Endothelial cell (in vitro differentiated cells): ENCODE measurements at regions not wholly inside any gene's neighbourhood (a gene's known extent, or its start where the extent isn't known, plus 50 kb on each side); places are given as distances from the start of the nearest gene placed in this dataset.

ENCODE experiments used
- DNase-seq: peaks from one replicate; pipeline ENCODE4 v3.0.0; 2021; ENCODE audit warnings: low spot score
- H3K27ac Mint-ChIP-seq: one replicate; pipeline ENCODE4 v1.8.0; 2021; ENCODE audit warnings: mixed read lengths, inconsistent platforms; ENCODE audit not compliant: unreplicated experiment
- H3K27me3 Mint-ChIP-seq: one replicate; pipeline ENCODE4 v1.8.0; 2021; ENCODE audit warnings: mild to moderate bottlenecking, moderate library complexity, mixed read lengths, inconsistent platforms; ENCODE audit not compliant: unreplicated experiment
- H3K36me3 Mint-ChIP-seq: one replicate; pipeline ENCODE4 v1.8.0; 2021; ENCODE audit warnings: mild to moderate bottlenecking, low read depth, mixed read lengths, inconsistent platforms; ENCODE audit not compliant: unreplicated experiment
- H3K4me1 Mint-ChIP-seq: one replicate; pipeline ENCODE4 v1.8.0; 2021; ENCODE audit warnings: mild to moderate bottlenecking, mixed read lengths, inconsistent platforms; ENCODE audit not compliant: unreplicated experiment
- H3K4me3 Mint-ChIP-seq: one replicate; pipeline ENCODE4 v1.8.0; 2021; ENCODE audit warnings: mild to moderate bottlenecking, mixed read lengths, inconsistent platforms; ENCODE audit not compliant: unreplicated experiment
- H3K9me3 Mint-ChIP-seq: one replicate; pipeline ENCODE4 v1.8.0; 2021; ENCODE audit warnings: mixed read lengths, inconsistent platforms; ENCODE audit not compliant: unreplicated experiment
- TF ChIP-seq, protein P1 (sequence below): fragments of 200-600 bp; sonication (generic); IDR thresholded peaks from one replicate; pipeline ENCODE4 v1.5.0; 2021; ENCODE audit warnings: antibody characterized with exemption; ENCODE audit not compliant: unreplicated experiment

DNA sequence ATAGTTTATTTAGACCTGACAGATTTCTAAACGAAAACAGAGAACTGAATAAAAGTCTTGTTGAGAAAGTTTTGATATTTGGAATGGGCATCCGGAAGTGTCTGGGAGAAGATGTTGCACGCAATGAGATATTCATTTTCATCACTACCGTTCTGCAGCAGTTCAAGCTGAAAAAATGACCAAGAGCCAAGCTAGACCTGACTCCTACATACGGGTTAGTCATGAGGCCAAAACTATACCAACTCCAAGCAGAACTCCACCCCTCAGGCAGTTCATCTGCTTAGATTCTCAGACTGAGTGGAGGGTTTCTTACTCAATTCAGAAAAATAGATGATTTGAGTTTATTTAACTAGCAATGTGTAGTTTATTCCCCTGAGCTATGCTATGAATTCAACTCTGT, 95.4 kb upstream of the ANXA1 start:
- DNase-seq, result no peak
- H3K27ac Mint-ChIP-seq, result no peak overlapping the region
- TF ChIP-seq, protein P1, sequence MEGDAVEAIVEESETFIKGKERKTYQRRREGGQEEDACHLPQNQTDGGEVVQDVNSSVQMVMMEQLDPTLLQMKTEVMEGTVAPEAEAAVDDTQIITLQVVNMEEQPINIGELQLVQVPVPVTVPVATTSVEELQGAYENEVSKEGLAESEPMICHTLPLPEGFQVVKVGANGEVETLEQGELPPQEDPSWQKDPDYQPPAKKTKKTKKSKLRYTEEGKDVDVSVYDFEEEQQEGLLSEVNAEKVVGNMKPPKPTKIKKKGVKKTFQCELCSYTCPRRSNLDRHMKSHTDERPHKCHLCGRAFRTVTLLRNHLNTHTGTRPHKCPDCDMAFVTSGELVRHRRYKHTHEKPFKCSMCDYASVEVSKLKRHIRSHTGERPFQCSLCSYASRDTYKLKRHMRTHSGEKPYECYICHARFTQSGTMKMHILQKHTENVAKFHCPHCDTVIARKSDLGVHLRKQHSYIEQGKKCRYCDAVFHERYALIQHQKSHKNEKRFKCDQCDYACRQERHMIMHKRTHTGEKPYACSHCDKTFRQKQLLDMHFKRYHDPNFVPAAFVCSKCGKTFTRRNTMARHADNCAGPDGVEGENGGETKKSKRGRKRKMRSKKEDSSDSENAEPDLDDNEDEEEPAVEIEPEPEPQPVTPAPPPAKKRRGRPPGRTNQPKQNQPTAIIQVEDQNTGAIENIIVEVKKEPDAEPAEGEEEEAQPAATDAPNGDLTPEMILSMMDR, result no peak
- H3K27me3 Mint-ChIP-seq, result peaks cover 1% of the 10 kb centered on the region
- no peak overlapping the region for H3K4me3 Mint-ChIP-seq
- no peaks in the 10 kb centered on the region for H3K4me1 Mint-ChIP-seq
- H3K36me3 Mint-ChIP-seq, result no peaks in the 10 kb centered on the region
- no peaks in the 10 kb centered on the region for H3K9me3 Mint-ChIP-seq

GRCh38 chr9:73054091-73054490, 97.6 kb upstream of the ANXA1 start:
- Mint-ChIP-seq H3K27ac (no peak overlapping the region), H3K4me3 (no peak overlapping the region), H3K36me3 (no peaks in the 10 kb centered on the region), H3K4me1 (no peaks in the 10 kb centered on the region), H3K27me3 (peaks cover 1% of the 10 kb centered on the region), H3K9me3 (no peaks in the 10 kb centered on the region)
- TF ChIP-seq, protein P1, result no peak
- DNase-seq, result no peak

DNA sequence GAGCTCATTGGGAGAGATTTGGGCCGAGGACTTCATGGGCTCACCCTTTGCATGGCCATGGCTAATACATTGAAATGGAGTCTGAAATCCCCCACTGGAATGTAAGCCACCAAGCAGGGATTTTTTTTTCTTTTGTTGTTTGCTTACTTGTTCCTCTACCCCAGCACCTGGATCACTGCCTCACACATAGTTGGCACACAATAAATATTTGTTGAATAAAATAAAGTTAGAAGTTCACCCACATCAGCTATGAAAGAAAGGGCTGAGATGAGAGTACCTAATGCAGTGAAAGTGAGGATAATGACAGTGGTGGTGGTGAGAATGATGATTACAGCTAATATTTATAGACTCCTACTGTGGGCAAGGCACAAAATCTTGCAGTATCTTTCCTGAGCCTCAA, 98.1 kb upstream of the ANXA1 start:
- no peaks in the 10 kb centered on the region for H3K36me3 Mint-ChIP-seq
- no peak overlapping the region for H3K4me3 Mint-ChIP-seq
- DNase-seq, result no peak
- H3K27ac Mint-ChIP-seq, result no peak overlapping the region
- no peaks in the 10 kb centered on the region for H3K4me1 Mint-ChIP-seq
- peaks cover 1% of the 10 kb centered on the region for H3K27me3 Mint-ChIP-seq
- no peaks in the 10 kb centered on the region for H3K9me3 Mint-ChIP-seq
- TF ChIP-seq, protein P1, result no peak

DNA sequence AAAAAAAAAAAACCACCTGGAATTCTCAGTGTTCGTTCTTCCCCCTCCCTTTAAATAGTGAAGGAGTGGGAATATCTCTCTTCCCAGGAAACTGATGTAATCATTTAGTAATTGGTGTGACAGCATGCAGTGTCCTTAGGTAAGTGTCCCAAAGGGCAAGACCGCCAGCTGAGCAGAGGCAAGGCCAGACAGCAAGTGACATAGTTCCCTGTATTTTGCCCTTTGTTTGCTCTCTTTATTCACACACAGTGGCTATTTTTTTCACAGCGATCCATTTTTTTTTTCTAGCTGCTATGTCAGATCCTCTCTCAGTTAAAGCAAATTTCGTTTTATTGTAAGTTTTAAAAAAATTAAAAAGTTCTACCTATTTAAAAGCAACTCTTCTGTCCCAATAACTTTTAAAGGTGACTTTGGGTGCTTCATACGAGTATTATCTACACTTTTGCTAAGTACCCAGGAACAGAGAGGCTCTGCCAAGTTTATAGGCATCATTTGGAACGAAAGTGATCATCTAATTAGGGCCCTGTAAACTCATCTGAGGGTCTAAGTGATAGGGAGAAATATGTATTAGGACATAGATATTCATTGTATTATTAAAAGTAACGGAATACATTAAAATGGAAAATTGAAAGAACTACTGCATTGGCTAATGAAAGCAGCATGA, 98.2 kb upstream of the ALDH1A1 start:
- TF ChIP-seq, protein P1, result no peak
- H3K27me3 Mint-ChIP-seq, result peaks cover 1% of the 10 kb centered on the region
- H3K36me3 Mint-ChIP-seq, result no peaks in the 10 kb centered on the region
- no peaks in the 10 kb centered on the region for H3K4me1 Mint-ChIP-seq
- H3K4me3 Mint-ChIP-seq, result no peak overlapping the region
- H3K9me3 Mint-ChIP-seq, result no peaks in the 10 kb centered on the region
- no peak overlapping the region for H3K27ac Mint-ChIP-seq
- DNase-seq, result no peak

DNA sequence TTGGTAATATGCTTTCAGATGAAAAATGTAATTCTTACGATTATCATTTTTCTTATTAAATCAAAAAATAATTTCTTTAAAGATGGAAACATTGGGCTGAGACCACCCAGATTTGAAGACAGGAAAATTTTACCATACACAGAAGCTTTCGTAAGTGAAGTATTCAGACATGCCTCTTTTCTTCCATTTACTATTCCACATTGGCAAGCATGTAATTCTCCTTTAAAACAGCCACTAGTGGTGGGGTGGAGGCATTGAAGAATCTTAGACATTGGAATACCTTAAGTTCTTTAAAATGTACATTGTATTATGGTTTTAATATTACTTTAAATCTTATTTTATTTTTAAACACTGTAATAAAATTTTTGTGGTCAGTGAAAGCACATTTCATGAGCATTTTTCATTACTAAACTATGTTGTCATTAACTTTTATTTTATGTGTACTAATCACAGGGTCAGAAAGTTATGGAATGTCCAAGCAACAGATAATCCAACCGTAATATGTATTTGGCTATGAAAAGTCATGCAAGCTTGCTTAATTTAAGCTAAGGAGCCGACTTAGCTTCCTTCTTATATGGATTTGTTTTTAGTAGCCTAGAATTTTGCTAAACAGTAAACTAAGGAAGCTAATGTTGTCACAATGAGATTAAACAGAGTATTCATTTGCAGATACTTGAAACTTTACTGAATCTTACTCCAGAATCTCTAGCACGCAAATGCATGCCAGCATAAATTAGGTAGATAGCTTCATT, 97.4 kb upstream of the ALDH1A1 start:
- Mint-ChIP-seq H3K4me3 (no peak overlapping the region), H3K27ac (no peak overlapping the region), H3K36me3 (no peaks in the 10 kb centered on the region), H3K9me3 (no peaks in the 10 kb centered on the region), H3K4me1 (no peaks in the 10 kb centered on the region), H3K27me3 (peaks cover 1% of the 10 kb centered on the region)
- TF ChIP-seq, protein P1, result peak; percentile 14
- no peak for DNase-seq
